Endodermal cell (in vitro differentiated cells): ENCODE measurements at regions not wholly inside any gene's neighbourhood (a gene's known extent, or its start where the extent isn't known, plus 50 kb on each side); places are given as distances from the start of the nearest gene placed in this dataset.

Experiments used
- DNase-seq: peaks from one replicate; pipeline ENCODE4 v3.0.0-alpha.2; 2017
- H3K27ac ChIP-seq: 2 replicates; pipeline ENCODE4 v1.5.1; 2013; ENCODE audit warnings: mild to moderate bottlenecking, low read depth, low read length, moderate library complexity
- H3K27me3 ChIP-seq: 2 replicates; pipeline ENCODE4 v1.6.1; 2013; ENCODE audit warnings: mild to moderate bottlenecking, low read length, moderate library complexity; ENCODE audit not compliant: insufficient read depth, control insufficient read depth, poor library complexity, severe bottlenecking
- H3K36me3 ChIP-seq: 2 replicates; pipeline ENCODE4 v1.7.0; 2013; ENCODE audit warnings: mild to moderate bottlenecking, low read length, moderate library complexity; ENCODE audit not compliant: control insufficient read depth, insufficient read depth
- H3K4me1 ChIP-seq: one replicate; pipeline ENCODE4 v1.7.0; 2013; ENCODE audit warnings: low read length; ENCODE audit not compliant: control insufficient read depth, insufficient read depth
- H3K4me3 ChIP-seq: 2 replicates; pipeline ENCODE4 v1.5.1; 2013; ENCODE audit warnings: mild to moderate bottlenecking, low read length, moderate library complexity
- H3K9ac ChIP-seq: 2 replicates; pipeline ENCODE4 v1.6.1; 2013; ENCODE audit warnings: mild to moderate bottlenecking, low read length, moderate library complexity; ENCODE audit not compliant: poor library complexity, severe bottlenecking; ENCODE audit errors: extremely low read depth
- H3K9me3 ChIP-seq: 2 replicates; pipeline ENCODE4 v1.6.1; 2013; ENCODE audit warnings: mild to moderate bottlenecking, low read length, moderate library complexity; ENCODE audit not compliant: control insufficient read depth
- H3K27ac Mint-ChIP-seq: 2 replicates; pipeline ENCODE4 v1.8.0; 2020; ENCODE audit warnings: mixed read lengths
- H3K27me3 Mint-ChIP-seq: 2 replicates; pipeline ENCODE4 v1.8.0; 2021; ENCODE audit warnings: mild to moderate bottlenecking, mixed read lengths; ENCODE audit not compliant: insufficient read depth
- H3K36me3 Mint-ChIP-seq: 2 replicates; pipeline ENCODE4 v1.8.0; 2020; ENCODE audit warnings: low read depth, mixed read lengths
- H3K4me1 Mint-ChIP-seq: 2 replicates; pipeline ENCODE4 v1.8.0; 2020; ENCODE audit warnings: mixed read lengths
- H3K4me3 Mint-ChIP-seq: 2 replicates; pipeline ENCODE4 v1.8.0; 2020; ENCODE audit warnings: mild to moderate bottlenecking, moderate library complexity, mixed read lengths
- H3K9me3 Mint-ChIP-seq: 2 replicates; pipeline ENCODE4 v1.8.0; 2020; ENCODE audit warnings: mild to moderate bottlenecking, mixed read lengths
- CTCF ChIP-seq: fragments of 200-600 bp; sonication (generic); conservative IDR thresholded peaks from 2 replicates; pipeline ENCODE4 v1.5.0; 2021; ENCODE audit warnings: antibody characterized with exemption, mild to moderate bottlenecking
- WGBS, 2 experiments: methylation state at CpG; one replicate each; pipeline versions ENCODE4 v1.1.5 to v1.1.7; 2013; ENCODE audit warnings: missing lambda C conversion rate in 2 of 2, mixed read lengths in 1 of 2; ENCODE audit not compliant: insufficient coverage in 1 of 2, insufficient read length in 1 of 2; 5-methylcytosine and 5-hydroxymethylcytosine counted together

DNA sequence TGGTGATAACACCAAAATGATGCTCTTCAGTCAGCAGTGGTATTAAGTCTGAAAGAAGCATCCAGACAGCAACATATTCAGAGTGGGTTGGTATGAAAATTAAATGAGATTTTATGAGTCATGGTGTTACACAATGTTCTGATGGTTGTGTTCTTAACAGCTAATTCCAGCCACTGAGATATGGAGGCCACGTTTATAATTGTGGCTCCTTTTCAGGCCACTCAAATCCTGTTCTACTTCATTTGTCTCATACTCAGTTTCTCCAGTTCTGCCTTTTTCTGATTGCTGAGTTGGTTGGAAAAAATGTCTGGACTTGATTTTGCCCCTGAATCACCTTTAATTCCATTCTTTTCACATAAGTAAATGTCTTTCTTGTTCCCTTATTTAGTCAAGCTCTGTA lies 162.7 kb upstream of the COL3A1 start:
- Histone ChIP-seq H3K9ac (no peak overlapping the region), H3K27ac (no peak overlapping the region), H3K27me3 (no peaks in the 10 kb centered on the region), H3K4me1 (no peaks in the 10 kb centered on the region), H3K4me3 (no peak overlapping the region), H3K9me3 (no peaks in the 10 kb centered on the region), H3K36me3 (no peaks in the 10 kb centered on the region)
- Mint-ChIP-seq H3K4me1 (no peaks in the 10 kb centered on the region), H3K27me3 (no peaks in the 10 kb centered on the region), H3K4me3 (no peak overlapping the region), H3K27ac (no peak overlapping the region), H3K9me3 (no peaks in the 10 kb centered on the region), H3K36me3 (no peaks in the 10 kb centered on the region)
- 80 to 82% methylated on average over 1 of the region's 1 CpG for WGBS, 2 experiments
- no peak for DNase-seq
- TF ChIP-seq CTCF: no peak

GRCh38 chr2:188813315-188813714 lies 160.9 kb upstream of the COL3A1 start:
- Mint-ChIP-seq H3K9me3 (no peaks in the 10 kb centered on the region), H3K4me3 (no peak overlapping the region), H3K36me3 (no peaks in the 10 kb centered on the region), H3K4me1 (no peaks in the 10 kb centered on the region), H3K27me3 (no peaks in the 10 kb centered on the region), H3K27ac (no peak overlapping the region)
- no peak for DNase-seq
- Histone ChIP-seq H3K27me3 (no peaks in the 10 kb centered on the region), H3K27ac (no peak overlapping the region), H3K9ac (no peak overlapping the region), H3K4me3 (no peak overlapping the region), H3K4me1 (no peaks in the 10 kb centered on the region), H3K36me3 (no peaks in the 10 kb centered on the region), H3K9me3 (no peaks in the 10 kb centered on the region)
- no peak for TF ChIP-seq CTCF
- WGBS, 2 experiments: 97 to 100% methylated on average over 2 of the region's 3 CpGs

- Mint-ChIP-seq H3K36me3 (no peaks in the 10 kb centered on the region), H3K27ac (no peak overlapping the region), H3K9me3 (no peaks in the 10 kb centered on the region), H3K27me3 (no peaks in the 10 kb centered on the region), H3K4me1 (peaks cover 3% of the 10 kb centered on the region), H3K4me3 (no peak overlapping the region)
- no peak for DNase-seq
- no peaks in the 10 kb centered on the region for H3K36me3 ChIP-seq
- no peaks in the 10 kb centered on the region for H3K9me3 ChIP-seq
- WGBS, 2 experiments: 92% methylated on average over 5 of the region's 5 CpGs
- no peak overlapping the region for H3K9ac ChIP-seq
- no peaks in the 10 kb centered on the region for H3K4me1 ChIP-seq
- no peak overlapping the region for H3K27ac ChIP-seq
- TF ChIP-seq CTCF: no peak
- no peaks in the 10 kb centered on the region for H3K27me3 ChIP-seq
- H3K4me3 ChIP-seq: no peak overlapping the region
Observed at GRCh38 chr2:188813857-188814256, 160.3 kb upstream of the COL3A1 start.
